Hematopoietic multipotent progenitor cell treated with erythropoietin and hydrocortisone succinate and interleukin-3 and kit ligand, for 6 days (in vitro differentiated cells): ENCODE measurements at regions not wholly inside any gene's neighbourhood (a gene's known extent, or its start where the extent isn't known, plus 50 kb on each side); places are given as distances from the start of the nearest gene placed in this dataset.

Experiments used
- DNase-seq: peaks from one replicate; pipeline ENCODE4 v3.0.0-alpha.2; 2015

DNA sequence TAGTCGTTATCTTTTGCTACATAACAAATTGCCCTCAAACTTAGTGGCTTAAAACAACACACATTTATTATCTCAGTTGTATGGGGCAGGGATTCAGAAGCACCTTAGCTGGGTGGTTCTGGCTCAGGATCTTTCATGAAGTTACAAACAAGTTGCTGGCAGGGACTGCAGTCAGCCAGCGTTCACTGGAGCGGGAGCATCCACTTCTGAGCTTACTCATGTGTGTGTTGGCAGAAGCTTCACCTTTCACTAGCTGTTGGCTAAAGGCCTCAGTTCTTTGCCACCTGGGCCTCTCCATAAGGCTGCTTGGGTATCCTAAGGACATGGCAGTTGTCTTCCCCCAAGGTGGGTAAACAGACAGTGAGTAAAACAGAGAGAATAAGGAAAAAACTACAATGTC is 365.7 kb downstream of the RPS29 start:
- DNase-seq = no peak

DNA sequence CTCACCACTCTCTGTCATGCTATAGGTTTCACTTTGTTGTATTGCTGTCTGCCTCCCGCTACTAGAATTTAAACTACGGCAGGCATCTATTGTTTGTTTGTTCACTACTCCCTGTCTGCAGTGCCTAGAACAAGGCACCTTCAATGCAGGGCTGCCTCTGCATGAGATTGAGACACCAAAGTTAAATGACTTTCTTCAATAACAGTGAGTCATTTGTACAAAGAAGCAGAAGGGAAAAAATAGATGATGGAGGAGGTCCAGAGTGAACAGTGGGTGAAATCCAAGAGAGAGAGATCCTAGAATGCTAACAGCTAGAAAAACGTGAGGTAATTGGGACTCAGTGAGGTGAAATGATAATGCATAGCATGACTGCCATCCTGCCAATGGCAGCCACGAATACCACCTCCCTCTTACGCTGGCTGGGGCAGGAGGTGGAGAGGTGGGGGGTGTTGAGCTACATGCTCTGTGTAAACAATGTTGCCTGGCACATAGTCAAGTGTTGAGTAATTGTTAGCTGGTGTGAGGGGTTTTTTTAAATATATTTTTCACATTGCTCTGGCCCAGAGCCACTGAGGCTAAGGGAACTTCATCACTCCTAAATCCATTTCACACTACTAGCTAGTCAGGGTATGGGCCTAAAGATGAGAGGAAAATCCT is 367.6 kb downstream of the RPS29 start:
- no peak for DNase-seq

DNA sequence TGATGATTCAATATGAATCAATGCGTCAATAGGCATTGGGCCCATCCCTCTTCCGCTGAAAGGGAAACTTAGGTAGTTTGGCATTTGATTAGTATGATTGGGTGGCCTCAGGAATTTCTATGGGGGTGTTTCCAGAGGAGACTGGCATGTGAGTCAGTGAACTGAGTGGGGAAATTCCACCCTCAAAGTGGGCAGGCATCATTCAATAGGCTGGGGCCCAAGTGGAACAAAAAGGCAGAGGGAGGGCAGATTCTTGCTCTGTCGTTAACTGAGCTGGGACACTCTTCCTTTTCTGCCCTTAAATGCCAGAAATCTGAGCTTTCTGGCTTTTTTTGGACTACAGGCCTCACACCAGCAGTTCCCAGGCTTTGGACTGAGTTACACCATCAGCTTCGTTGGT is 373.5 kb downstream of the RPS29 start:
- no peak for DNase-seq

DNA sequence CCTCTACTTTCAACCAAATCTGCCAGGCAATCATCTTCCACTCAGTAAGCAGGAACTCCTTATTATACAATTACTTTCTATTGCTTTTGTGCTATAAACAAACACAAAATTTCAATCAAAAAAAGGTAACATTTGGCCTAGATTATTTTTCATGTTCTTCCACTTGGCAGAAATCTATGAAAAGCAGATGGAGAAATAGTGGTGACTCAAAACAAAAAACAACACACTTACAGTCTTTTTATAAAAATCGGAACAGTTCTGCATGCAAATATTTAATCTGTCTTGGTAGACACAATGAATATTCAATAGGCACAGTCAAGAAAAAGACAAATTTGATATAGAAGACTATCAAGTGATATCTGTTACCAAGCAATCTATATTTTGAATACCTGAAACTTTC is 376.8 kb downstream of the RPS29 start:
- DNase-seq = no peak

DNA sequence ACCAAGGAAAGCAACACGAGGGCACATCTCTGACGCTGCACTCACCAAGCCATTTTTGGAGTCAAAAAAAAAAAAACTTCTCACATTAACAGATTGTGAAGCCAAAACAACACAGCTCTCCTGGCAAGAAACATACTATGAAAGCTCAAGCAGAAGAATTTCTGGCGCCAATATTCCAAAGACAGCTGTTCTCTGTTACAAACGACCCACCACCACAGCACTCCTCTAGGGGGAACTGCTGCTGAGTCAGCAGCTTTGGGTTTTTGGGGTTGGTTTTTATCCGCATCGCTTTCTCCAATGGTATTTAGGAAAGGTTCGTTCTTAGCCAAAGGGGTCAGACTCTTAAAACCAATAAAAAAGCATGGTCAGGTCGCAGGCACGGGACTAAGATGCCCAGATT is 379.4 kb downstream of the RPS29 start:
- DNase-seq = no peak

DNA sequence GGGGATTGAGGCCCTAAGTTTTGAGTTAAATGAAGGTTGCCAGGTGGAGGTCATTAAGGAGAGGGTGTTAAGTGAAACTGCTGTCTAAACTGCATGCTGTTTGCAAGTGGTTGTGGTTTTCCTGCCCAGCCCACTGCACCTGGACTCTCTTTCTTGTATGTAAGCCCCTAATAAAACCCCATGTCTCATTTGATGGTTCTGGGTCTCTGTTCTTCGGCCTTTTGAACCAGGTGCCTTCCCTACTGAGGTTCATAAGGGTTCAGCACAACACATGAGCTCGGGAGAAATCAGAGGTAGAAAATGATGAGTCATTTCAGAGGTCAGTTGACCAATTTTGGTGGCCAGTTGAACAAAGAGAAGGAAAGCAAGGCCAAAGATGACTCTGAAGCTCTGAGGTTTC is 382.5 kb downstream of the RPS29 start:
- no peak for DNase-seq

DNA sequence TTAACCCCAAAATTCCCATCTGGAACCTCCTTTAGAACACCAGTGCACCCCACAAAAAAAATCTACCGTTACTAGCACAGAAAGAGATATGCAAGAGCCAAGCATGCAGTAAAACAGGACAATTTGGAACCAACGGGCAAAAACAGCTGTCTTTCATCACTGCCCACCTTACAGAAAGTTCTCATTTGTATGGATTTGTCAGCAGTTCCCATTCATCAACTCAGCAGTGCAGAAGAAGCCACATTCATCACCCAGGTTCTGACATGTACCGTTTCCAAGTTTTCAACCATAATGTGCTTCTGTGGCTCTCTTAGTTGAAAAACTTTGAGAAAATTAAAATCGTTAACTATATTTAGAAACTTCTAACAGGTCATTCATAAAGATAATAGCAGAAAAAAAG is 387.0 kb downstream of the RPS29 start:
- no peak for DNase-seq

DNA sequence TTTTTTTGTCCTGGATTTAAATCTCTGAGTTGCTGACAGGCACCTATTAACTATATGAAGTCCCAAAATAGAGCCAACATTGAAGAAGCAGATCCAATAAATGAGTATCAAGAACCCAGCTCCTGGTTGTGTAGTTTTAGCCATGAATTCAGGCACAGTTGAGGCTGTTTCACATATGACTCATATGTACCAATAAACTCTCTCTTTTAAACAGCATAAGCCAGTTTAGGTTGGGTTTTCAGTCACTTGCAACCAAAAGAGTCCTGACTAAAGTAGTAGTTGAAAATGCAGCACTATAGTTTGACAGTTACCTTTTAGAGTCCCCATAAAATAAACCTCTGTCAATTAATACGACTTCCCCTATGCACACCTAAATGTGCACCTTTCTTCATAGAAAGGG is 389.9 kb downstream of the RPS29 start:
- DNase-seq = no peak

DNA sequence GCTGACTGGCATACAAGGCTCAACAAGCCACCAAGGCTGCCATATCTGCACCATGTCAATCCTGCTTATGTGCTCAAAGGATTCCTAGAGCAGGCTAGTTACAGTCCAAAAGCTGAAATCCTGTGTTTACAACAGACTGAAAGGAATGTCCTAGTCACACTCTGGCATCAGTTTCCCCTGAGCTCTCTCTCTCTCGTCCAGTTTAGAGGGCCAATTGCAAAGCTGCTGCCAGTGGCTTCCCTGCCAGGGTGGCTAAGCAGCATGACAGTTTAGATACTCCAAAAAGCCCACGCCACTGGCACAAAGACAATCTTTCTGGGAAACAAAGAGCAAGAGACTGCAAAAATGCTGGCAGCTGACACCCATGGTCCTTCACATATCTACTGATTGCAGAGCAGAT is 392.1 kb downstream of the RPS29 start:
- DNase-seq = no peak

DNA sequence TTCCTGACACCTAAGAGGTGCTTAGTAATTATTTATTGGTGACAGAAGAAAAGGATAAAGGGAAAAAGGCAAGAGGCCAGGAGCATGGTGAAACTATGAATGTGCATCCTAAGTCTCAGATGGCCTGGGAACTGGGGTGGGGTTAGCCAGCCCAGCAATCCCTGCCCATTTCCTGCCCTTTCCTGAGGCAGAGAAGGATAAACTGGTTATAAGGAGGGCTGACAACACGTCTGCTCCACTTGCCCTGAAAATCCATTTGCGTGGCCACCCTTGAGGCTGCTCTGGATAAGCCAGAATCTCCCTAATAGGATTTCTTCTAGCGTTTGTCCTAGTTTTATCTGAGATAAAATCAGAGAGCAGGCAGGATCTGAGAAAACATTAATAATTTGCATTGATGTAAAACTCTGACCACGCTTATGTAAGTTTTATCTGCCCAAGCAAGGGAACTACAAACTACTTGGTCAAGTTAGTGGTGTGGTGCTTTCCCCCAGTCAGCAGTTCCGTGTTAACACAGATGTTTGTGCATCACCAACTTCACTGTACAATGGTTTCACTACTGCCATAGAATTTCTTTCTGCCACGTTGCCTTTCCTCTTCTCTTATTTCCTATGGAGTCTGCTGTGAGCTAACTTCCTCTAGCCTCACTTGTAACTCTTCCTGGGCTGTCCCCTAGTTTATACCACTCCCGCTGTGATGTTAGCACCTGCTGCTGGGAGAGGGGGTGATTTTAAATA is 392.7 kb downstream of the RPS29 start:
- DNase-seq = no peak

DNA sequence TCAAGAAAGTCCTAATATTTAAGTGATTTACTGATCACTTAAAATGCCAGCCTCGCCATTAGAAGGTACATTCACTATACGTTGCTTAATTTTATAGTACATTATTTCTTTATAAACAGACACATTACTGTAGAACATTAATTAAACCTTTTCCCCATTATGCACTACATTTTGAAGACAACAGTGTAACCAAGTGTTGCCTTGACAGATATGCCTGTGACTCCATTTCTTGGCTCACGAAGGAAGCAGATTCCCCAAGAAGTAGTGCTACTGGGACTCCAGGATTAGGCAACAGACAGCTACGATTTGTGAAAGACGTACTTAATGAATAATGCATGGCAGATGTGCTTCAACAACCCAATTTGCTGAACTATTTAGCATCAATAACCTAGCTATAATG is 394.8 kb downstream of the RPS29 start:
- no peak for DNase-seq

DNA sequence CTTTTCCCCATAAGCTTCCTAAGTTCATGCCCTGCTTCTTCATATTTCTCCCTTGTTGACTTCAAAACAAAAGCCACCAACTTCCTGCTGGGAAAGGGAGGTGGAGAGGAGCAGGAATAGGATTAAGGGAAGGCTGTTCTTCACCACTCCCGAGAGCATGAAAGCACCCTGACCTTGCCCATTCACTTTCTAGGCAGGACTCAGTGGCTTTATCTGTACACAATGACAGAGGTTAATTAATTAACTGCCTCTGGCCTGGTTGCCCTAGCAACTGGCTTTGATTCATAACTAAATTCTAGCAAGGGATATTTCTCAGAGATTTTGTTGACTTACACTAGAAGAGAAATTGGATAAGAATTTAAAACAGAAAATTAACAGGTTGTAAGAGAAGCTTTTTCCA is 396.8 kb downstream of the RPS29 start:
- DNase-seq = no peak

DNA sequence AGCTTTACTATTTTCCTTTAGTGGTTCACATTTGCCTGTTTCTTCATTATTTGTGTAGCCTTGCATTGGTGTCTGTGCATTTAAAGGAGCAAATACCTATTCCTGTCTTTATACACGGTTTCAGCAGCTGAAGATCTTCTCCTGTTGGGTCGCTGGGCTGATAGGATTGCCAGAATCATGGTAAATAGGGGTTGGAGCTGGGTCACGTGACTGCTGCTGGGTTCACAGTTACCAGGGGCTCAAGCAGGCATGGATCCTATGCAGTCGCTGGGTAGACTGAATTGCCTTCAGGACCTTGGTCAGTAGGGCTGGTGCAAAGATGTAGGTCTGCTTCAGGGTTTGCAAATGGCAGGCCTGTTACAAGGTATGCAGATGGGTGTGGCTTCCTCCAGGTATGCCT is 398.4 kb downstream of the RPS29 start:
- no peak for DNase-seq

DNA sequence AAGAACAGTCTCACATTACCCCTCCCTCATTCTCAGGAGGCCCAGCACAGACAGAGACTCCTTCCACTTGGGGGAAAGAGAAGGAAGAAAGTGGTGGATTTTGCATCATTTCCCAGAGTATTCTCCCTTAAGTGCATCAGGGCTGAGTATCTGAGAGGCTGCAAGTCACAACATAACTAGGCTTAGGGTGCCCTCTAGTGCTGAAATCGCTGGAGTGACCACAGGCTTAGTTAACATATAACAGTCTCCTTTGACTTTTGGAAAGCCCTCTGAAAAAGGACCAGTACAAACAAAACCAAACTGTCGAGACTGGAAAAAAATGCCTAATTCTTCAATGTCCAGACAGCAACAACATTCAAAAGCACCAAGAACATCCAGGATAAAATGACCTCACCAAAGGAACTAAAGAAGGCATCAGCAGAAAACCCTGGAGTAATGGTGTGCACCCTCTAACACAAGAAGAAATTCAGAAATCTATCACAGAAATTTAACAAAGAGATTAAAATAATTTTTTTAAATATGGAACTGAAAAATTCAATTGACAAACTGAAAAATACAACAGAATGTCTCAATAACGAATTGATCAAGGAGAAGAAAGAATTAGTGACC is 412.3 kb downstream of the RPS29 start:
- DNase-seq = peak; percentile 83

DNA sequence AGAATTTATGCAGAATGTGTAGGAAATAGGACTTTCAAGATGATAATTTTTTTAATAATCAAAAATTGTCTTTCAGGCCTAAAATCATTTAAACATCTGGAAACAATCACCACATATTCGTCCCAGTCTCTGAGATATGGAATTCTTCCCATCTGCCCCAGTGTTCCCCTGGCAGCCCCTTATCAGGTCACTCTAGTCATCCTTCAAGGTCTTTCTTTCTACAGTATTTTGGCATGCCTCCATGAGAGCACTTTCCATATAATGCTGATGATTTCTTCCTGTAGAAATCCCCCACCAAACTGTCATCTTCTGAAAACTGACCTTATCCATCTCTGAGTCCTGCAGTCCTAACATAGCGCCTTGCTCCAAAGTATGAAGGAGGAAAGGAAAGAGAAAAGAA is 422.1 kb downstream of the RPS29 start:
- DNase-seq = no peak

DNA sequence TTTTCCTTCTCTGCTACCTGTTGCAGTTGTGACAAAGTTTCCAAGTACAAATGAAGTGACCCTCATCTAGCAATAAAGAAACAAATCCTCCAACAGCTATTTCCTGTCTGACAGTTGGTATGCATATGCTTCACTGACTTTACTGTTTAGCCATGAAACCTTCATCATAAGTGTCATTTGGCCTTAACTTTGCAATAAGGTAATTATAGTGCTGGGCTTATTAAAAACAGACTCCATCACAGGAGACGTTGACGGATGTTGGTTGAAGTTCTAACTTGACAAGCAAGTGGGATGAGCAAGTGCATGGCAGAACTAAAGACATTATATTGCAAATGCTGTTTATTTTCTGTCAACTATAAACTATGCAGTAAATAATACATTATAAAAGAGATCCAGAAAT is 425.2 kb downstream of the RPS29 start:
- no peak for DNase-seq

DNA sequence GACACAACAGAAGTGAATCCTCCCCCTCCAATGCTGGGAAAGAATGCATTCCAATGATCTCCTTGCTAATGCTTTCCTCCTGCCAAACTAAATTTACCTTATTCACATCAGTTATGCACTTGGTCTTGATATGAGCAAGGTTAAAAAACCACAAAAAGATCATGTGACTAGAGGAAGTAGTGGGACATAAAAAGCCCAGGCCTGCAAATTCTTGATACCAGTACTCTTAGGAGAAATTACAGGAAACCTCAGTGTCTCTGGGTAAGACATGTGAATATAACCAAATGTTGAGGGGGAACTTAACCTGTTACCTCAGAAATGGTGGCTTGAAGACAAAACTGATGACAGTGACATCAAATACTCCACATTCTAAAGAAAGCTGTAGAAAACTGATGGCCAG is 427.1 kb downstream of the RPS29 start:
- no peak for DNase-seq

DNA sequence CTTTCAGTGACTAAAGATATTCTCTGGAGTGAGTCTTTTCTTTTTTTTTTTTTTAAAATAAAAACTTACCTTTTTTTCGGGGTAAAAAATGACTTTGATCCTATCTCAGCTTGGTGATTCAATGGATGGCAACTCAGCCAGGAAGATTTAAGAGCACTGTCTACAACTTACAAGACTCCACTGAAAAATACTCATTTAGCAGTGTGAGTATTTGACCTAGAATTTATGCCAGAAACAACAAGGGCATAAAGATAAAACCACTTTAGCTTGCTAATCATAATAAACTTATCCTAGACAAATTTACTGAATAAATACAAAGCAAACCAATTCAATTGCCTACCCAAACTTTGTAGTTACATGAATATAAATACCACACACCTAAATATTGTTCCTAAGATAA is 446.6 kb downstream of the RPS29 start:
- DNase-seq = no peak

DNA sequence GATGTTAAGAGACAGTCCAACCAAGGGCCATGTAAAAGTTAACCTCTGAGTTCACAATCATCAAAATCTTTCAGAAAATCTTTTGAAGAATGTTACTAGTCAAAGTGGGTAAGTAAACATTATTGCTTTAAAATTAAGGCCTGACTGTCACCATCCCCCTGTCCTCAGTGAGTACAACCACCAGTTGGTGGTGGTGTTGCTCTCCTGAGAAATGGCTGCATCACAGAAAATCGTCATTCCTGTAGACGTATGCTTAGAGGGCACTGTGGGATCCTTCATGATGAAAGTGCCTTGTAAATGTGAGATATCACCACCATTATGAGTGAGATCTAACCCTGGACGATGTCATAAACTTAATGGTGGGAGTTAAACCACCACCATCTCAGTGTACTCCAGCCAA is 451.2 kb downstream of the RPS29 start:
- DNase-seq = peak; percentile 2

DNA sequence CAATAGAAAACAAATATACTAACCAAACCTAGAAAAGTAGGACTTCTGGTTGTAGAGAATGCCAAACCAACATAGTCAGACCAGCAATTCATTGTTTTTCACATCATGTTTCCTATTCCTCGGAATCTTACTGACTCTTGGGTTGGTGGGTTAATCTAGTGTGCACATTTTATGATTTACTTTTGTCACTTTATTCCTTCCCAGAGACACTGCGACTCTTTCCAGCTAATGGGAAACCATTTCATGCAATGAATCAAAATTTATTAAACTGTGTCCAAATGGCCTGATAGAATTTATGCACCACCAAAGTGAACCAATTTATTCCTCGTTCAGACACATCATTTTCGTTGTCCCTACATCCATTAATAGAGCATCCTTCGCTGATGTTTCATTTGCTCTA is 464.9 kb downstream of the RPS29 start:
- no peak for DNase-seq

DNA sequence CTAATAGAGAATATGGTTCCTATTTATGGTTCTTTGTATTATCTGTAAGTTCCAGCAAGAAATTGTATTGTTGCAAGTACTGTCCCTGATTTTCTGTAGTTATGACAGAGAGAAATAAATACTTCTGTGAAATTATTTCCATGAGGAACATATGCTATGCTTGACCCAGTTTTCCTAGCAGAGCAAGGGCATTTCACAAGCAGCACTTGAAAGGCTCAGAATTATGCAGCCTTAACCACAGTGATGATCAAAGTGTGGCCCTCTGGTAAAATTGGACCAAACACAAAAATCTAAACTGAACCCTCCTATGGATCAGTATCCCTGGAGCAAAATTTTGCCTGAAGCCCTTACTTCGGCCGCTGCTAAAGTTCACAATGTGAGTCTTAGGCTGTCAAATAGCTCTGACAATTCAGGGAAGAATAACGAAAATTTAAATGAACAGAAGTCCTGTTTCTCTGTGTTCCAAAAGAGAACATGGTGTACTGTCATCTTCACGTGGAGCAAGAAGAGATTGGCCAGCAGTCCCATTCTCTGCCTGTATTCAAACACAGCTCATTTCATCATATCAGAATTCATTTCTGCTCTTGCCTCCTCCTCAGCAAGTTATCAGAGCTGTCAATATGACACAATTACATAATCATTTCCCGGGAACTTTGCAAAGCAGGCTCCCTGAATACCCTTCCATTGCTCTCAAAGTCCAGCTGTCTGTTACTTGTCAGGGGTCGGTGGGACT is 471.9 kb downstream of the RPS29 start:
- no peak for DNase-seq

DNA sequence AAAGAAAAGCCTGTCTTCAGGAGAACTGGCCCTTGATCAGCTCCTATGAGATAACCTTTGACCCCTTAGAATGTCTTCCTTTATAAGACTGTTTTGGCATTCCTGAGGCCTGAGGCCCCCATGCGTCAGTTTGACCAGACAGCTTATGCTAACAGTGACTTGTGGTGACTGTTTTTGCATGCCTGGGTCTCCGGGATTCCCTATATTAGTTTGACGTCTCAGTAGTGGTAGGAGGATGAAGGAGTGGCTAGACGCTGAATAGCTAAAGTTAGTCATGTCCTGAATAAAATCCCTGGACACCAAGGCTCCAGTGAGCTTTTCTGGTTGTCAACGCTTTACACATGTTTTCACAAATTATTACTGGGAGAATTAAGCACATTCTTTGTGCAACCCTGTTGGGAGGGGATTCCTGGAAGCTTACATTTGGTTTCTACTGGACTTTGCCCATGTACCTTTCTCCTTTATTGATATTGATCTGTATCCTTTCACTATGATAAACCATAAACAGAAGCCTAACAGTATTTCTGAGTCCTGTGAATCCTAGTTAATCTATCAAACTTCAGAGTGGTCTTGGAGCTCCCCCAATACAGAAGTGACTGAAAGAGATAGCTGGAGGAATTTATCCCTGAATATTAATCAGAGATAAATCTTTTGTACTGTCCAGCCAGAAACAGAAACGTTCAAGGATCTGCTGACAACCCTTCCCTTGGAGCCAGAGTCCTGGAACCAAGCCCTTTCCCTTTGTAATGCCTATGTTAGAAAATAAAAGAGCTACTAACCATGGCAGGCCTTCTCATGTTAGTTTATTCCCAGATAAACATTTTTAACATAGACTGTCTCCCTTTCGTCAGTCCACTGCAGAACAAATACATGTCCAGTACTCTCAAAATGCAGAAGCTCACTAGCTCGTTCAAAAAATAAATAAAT is 479.2 kb downstream of the RPS29 start:
- DNase-seq = no peak

DNA sequence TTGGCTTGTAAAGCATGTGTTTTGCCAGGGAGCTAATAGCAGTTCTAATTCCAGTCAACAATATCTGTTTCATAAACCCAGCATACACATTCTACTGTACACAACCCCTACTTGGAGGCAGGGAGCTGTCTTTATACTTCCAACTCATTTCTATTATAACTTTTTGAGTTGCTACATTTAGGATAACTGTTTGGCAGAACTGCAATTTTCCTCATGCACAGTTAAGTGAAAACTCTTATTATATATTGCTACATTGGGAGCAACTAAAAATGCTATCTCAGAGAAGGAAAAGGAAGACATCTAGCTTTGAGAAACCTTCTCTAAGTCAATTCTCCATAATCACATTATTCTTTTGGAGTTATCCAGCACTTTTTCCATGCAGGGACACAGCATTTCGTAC is 480.2 kb downstream of the RPS29 start:
- DNase-seq = no peak
